ENCODE measurements at regions not wholly inside any gene's neighbourhood (a gene's known extent, or its start where the extent isn't known, plus 50 kb on each side); places are given as distances from the start of the nearest gene placed in this dataset.
A peak's percentile ranks its signal among the peaks of the same experiment; 100 is the strongest.

- H3K4me3 ChIP-seq, result no peak overlapping the region
- no peaks in the 10 kb centered on the region for H3K4me1 ChIP-seq (ENCODE audit: insufficient read depth)
- no peak overlapping the region for H3K4me2 ChIP-seq
- no peak for TF ChIP-seq EZH2phosphoT487 (IDR thresholded peaks at IDR 0.05; ENCODE audit: low read depth, severe bottlenecking, unreplicated experiment)
- TF ChIP-seq EZH2 (IDR thresholded peaks at IDR 0.05; ENCODE audit: borderline replicate concordance), result no peak
- TF ChIP-seq CTCF (IDR thresholded peaks at IDR 0.05; ENCODE audit: poor library complexity), result no peak
- whole genome bisulfite sequencing (ENCODE audit: low lambda C conversion rate, missing lambda C conversion rate), result 89% methylated on average over 13 of the region's 13 CpGs
- H3K9me3 ChIP-seq (ENCODE audit: low read depth), result no peaks in the 10 kb centered on the region
- no peaks in the 10 kb centered on the region for H3K79me2 ChIP-seq
- DNase-seq (ENCODE audit: low spot score), result no peak
- H3K27me3 ChIP-seq, result no peaks in the 10 kb centered on the region
- H4K20me1 ChIP-seq (ENCODE audit: insufficient read depth, poor library complexity, severe bottlenecking), result no peaks in the 10 kb centered on the region
- no peaks in the 10 kb centered on the region for H3K9me2 ChIP-seq (replicated peaks; ENCODE audit: insufficient read depth)
- no peaks in the 10 kb centered on the region for H3K36me3 ChIP-seq (replicated peaks; ENCODE audit: insufficient read depth, low read depth)
- no peak overlapping the region for H2AFZ ChIP-seq
- H3K27ac ChIP-seq, result no peak overlapping the region
Measured at GRCh38 chr2:104026725-104027124, 827.2 kb upstream of the POU3F3 start.

- Histone ChIP-seq H3K9me2 (replicated peaks; ENCODE audit: insufficient read depth) (no peaks in the 10 kb centered on the region), H3K9me3 (ENCODE audit: low read depth) (no peaks in the 10 kb centered on the region)
Measured at GRCh38 chr2:104027321-104027720, 826.6 kb upstream of the POU3F3 start.

GRCh38 chr2:104028061-104028460 lies 825.9 kb upstream of the POU3F3 start:
- no peak for DNase-seq (ENCODE audit: low spot score)
- Histone ChIP-seq H2AFZ (no peak overlapping the region), H3K4me1 (ENCODE audit: insufficient read depth) (no peaks in the 10 kb centered on the region), H3K36me3 (replicated peaks; ENCODE audit: insufficient read depth, low read depth) (no peaks in the 10 kb centered on the region), H3K27ac (no peak overlapping the region), H3K9me2 (replicated peaks; ENCODE audit: insufficient read depth) (no peaks in the 10 kb centered on the region), H3K4me3 (no peak overlapping the region), H4K20me1 (ENCODE audit: insufficient read depth, poor library complexity, severe bottlenecking) (no peaks in the 10 kb centered on the region), H3K79me2 (no peaks in the 10 kb centered on the region), H3K4me2 (peak overlapping the region; percentile 30), H3K9me3 (ENCODE audit: low read depth) (no peaks in the 10 kb centered on the region), H3K27me3 (no peaks in the 10 kb centered on the region)
- TF ChIP-seq EZH2phosphoT487 (IDR thresholded peaks at IDR 0.05; ENCODE audit: low read depth, severe bottlenecking, unreplicated experiment), result no peak
- TF ChIP-seq EZH2 (IDR thresholded peaks at IDR 0.05; ENCODE audit: borderline replicate concordance), result no peak
- TF ChIP-seq CTCF (IDR thresholded peaks at IDR 0.05; ENCODE audit: poor library complexity), result no peak
- WGBS (ENCODE audit: low lambda C conversion rate, missing lambda C conversion rate), result 51% methylated on average over 4 of the region's 4 CpGs

More at GRCh38 chr2:104027321-104027720, 826.6 kb upstream of the POU3F3 start:
- no peaks in the 10 kb centered on the region for H4K20me1 ChIP-seq (ENCODE audit: insufficient read depth, poor library complexity, severe bottlenecking)
- 81% methylated on average over 2 of the region's 2 CpGs for WGBS (ENCODE audit: low lambda C conversion rate, missing lambda C conversion rate)
- TF ChIP-seq EZH2phosphoT487 (IDR thresholded peaks at IDR 0.05; ENCODE audit: low read depth, severe bottlenecking, unreplicated experiment), result no peak
- no peak for TF ChIP-seq EZH2 (IDR thresholded peaks at IDR 0.05; ENCODE audit: borderline replicate concordance)
- no peak overlapping the region for H3K4me2 ChIP-seq
- H3K4me1 ChIP-seq (ENCODE audit: insufficient read depth), result no peaks in the 10 kb centered on the region
- no peak for DNase-seq (ENCODE audit: low spot score)
- no peak overlapping the region for H2AFZ ChIP-seq
- H3K4me3 ChIP-seq, result no peak overlapping the region
- H3K27me3 ChIP-seq, result no peaks in the 10 kb centered on the region
- no peaks in the 10 kb centered on the region for H3K79me2 ChIP-seq
- H3K36me3 ChIP-seq (replicated peaks; ENCODE audit: insufficient read depth, low read depth), result no peaks in the 10 kb centered on the region
- H3K27ac ChIP-seq, result no peak overlapping the region

GRCh38 chr2:104033399-104033798 lies 820.5 kb upstream of the POU3F3 start:
- peak; percentile 32 for DNase-seq (ENCODE audit: low spot score)
- TF ChIP-seq EZH2 (IDR thresholded peaks at IDR 0.05; ENCODE audit: borderline replicate concordance) (no peak), EZH2phosphoT487 (IDR thresholded peaks at IDR 0.05; ENCODE audit: low read depth, severe bottlenecking, unreplicated experiment) (no peak), CTCF (IDR thresholded peaks at IDR 0.05; ENCODE audit: poor library complexity) (peak; percentile 59)

More at GRCh38 chr2:104033399-104033798, 820.5 kb upstream of the POU3F3 start:
- Histone ChIP-seq H3K9me3 (ENCODE audit: low read depth) (no peaks in the 10 kb centered on the region), H3K4me3 (no peak overlapping the region), H2AFZ (no peak overlapping the region), H3K27me3 (no peaks in the 10 kb centered on the region), H4K20me1 (ENCODE audit: insufficient read depth, poor library complexity, severe bottlenecking) (no peaks in the 10 kb centered on the region), H3K4me1 (ENCODE audit: insufficient read depth) (no peaks in the 10 kb centered on the region), H3K79me2 (no peaks in the 10 kb centered on the region), H3K27ac (no peak overlapping the region), H3K9me2 (replicated peaks; ENCODE audit: insufficient read depth) (no peaks in the 10 kb centered on the region), H3K4me2 (no peak overlapping the region), H3K36me3 (replicated peaks; ENCODE audit: insufficient read depth, low read depth) (no peaks in the 10 kb centered on the region)
- 48% methylated on average over 3 of the region's 3 CpGs for WGBS (ENCODE audit: low lambda C conversion rate, missing lambda C conversion rate)
